Endothelial cell of umbilical vein (primary cell): ENCODE measurements at regions not wholly inside any gene's neighbourhood (a gene's known extent, or its start where the extent isn't known, plus 50 kb on each side); places are given as distances from the start of the nearest gene placed in this dataset.

Experiments used
- EZH2 ChIP-seq: IDR thresholded peaks from 2 replicates; pipeline ENCODE4 v1.6.1; 2012; ENCODE audit warnings: borderline replicate concordance, low read depth, mild to moderate bottlenecking, moderate library complexity, low read length, inconsistent platforms; ENCODE audit not compliant: severe bottlenecking
- FOS ChIP-seq: IDR thresholded peaks from 2 replicates; pipeline ENCODE4 v1.6.1; 2011; ENCODE audit warnings: mild to moderate bottlenecking, low read length, moderate library complexity, borderline replicate concordance; ENCODE audit not compliant: insufficient read depth
- JUN ChIP-seq: IDR thresholded peaks from 2 replicates; pipeline ENCODE4 v1.6.1; 2011; ENCODE audit warnings: borderline replicate concordance, low read depth; ENCODE audit not compliant: insufficient read length, insufficient read depth
- POLR2A ChIP-seq: IDR thresholded peaks from 2 replicates; pipeline ENCODE4 v1.6.1; 2012; ENCODE audit warnings: low read depth, mild to moderate bottlenecking, control low read depth, low read length
- POLR2AphosphoS5 ChIP-seq: IDR thresholded peaks from 2 replicates; pipeline ENCODE4 v1.6.1; 2012; ENCODE audit warnings: low read depth, mild to moderate bottlenecking, control low read depth, low read length, moderate library complexity; ENCODE audit not compliant: insufficient read depth
- TF ChIP-seq, protein P1 (sequence below), 2 donors: IDR thresholded peaks; 1 replicate in 1 of 2; 2 replicates in 1 of 2; pipeline ENCODE4 v1.5.1; 2011; ENCODE audit warnings: low read length in 2 of 2, mild to moderate bottlenecking in 2 of 2, moderate library complexity in 2 of 2, control low read depth in 1 of 2, inconsistent platforms in 1 of 2, low read depth in 1 of 2; ENCODE audit not compliant: insufficient read depth in 1 of 2; ENCODE audit errors: extremely low read depth in 1 of 2
- TF ChIP-seq, protein P2 (sequence below): IDR thresholded peaks from 2 replicates; pipeline ENCODE4 v1.6.1; 2011; ENCODE audit not compliant: insufficient read depth, insufficient read length

DNA sequence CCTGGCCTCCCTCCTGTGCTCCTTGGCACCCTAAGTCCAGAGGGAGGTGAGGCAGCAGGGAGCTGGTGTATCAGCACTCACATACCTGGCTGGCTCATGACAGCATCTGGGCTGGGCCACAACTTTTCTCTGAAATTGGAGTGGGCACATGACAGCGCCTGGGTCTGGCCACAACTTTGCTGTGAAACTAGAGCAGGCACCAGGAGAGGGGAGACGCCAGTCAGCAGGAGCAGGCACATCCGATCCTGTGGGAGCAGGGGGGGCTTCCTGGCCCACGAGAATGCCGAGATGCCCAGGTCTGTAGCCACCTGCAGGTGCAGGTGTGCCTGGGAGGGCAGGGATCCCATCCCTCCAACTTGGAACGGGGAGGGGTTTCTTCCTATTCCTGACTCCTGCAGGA lies 69.7 kb upstream of the PPP3CA start:
- TF ChIP-seq, protein P1, sequence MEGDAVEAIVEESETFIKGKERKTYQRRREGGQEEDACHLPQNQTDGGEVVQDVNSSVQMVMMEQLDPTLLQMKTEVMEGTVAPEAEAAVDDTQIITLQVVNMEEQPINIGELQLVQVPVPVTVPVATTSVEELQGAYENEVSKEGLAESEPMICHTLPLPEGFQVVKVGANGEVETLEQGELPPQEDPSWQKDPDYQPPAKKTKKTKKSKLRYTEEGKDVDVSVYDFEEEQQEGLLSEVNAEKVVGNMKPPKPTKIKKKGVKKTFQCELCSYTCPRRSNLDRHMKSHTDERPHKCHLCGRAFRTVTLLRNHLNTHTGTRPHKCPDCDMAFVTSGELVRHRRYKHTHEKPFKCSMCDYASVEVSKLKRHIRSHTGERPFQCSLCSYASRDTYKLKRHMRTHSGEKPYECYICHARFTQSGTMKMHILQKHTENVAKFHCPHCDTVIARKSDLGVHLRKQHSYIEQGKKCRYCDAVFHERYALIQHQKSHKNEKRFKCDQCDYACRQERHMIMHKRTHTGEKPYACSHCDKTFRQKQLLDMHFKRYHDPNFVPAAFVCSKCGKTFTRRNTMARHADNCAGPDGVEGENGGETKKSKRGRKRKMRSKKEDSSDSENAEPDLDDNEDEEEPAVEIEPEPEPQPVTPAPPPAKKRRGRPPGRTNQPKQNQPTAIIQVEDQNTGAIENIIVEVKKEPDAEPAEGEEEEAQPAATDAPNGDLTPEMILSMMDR (IDR thresholded peaks at IDR 0.05; ENCODE audit: extremely low read depth in 1 of 2, insufficient read depth in 1 of 2, low read depth in 1 of 2, low read length in 2 of 2), result no peak
- TF ChIP-seq EZH2 (no peak), POLR2AphosphoS5 (no peak), POLR2A (no peak), JUN (no peak), FOS (no peak)
- TF ChIP-seq, protein P2, sequence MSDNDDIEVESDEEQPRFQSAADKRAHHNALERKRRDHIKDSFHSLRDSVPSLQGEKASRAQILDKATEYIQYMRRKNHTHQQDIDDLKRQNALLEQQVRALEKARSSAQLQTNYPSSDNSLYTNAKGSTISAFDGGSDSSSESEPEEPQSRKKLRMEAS, result no peak
